SK-N-SH (cell line): ENCODE measurements at regions not wholly inside any gene's neighbourhood (a gene's known extent, or its start where the extent isn't known, plus 50 kb on each side); places are given as distances from the start of the nearest gene placed in this dataset.

Source experiments
- CTCF ChIA-PET: fragments of 300-600, 350-600 bp; formaldehyde crosslinking; extraction: SDS; loops from one replicate; lab custom pipeline; 2021; lab: Yijun Ruan, JAX
- POLR2A ChIA-PET: fragments of 350-600 bp; sonication (Branson Sonifier 250); formaldehyde crosslinking; extraction: SDS; loops from one replicate; lab custom pipeline; 2020; ENCODE audit warnings: antibody characterized with exemption, inconsistent platforms; lab: Yijun Ruan, JAX
- DNase-seq: peaks from one replicate; pipeline ENCODE4 v3.0.0; 2012
- H2AFZ ChIP-seq: fragments of 200-600 bp; sonication (generic); 2 replicates; pipeline ENCODE4 v1.8.1; 2016; ENCODE audit warnings: antibody characterized with exemption, mild to moderate bottlenecking, low read depth
- H3F3A ChIP-seq: fragments of 200-600 bp; sonication (generic); replicated peaks from 2 replicates; pipeline ENCODE3; 2016; ENCODE audit warnings: antibody characterized with exemption, mild to moderate bottlenecking; ENCODE audit not compliant: insufficient read depth
- H3K27ac ChIP-seq, 2 experiments: fragments of 200-500 bp in 1 of 2; fragments of 200-600 bp in 1 of 2; sonication (Bioruptor generic) in 1 of 2; sonication (generic), shearing (Covaris generic) in 1 of 2; 2 replicates each; pipeline versions ENCODE4 v1.5.1 to v1.6.1; 2014 to 2016; ENCODE audit warnings: low read depth in 2 of 2, inconsistent platforms in 1 of 2, low read length in 1 of 2, mild to moderate bottlenecking in 1 of 2, mixed read lengths in 1 of 2
- H3K27me3 ChIP-seq: fragments of 200-600 bp; sonication (generic), shearing (Covaris generic); 2 replicates; pipeline ENCODE4 v1.6.1; 2016; ENCODE audit warnings: mixed run types; ENCODE audit not compliant: insufficient read depth
- H3K36me3 ChIP-seq, 2 experiments: fragments of 200-500 bp in 1 of 2; fragments of 200-600 bp in 1 of 2; sonication (Bioruptor generic) in 1 of 2; sonication (generic) in 1 of 2; replicated peaks in 1 of 2; 2 replicates each; pipeline versions ENCODE3 to v1.5.1; 2014 to 2016; ENCODE audit warnings: low read length in 1 of 2, mild to moderate bottlenecking in 1 of 2; ENCODE audit not compliant: insufficient read depth in 2 of 2, control insufficient read depth in 1 of 2
- H3K4me1 ChIP-seq, 2 experiments: fragments of 200-500 bp in 1 of 2; fragments of 200-600 bp in 1 of 2; sonication (Bioruptor generic) in 1 of 2; sonication (generic), shearing (Covaris generic) in 1 of 2; 2 replicates each; pipeline versions ENCODE4 v1.5.1 to v1.6.1; 2014 to 2016; ENCODE audit warnings: low read depth in 1 of 2, low read length in 1 of 2, mixed run types in 1 of 2; ENCODE audit not compliant: insufficient read depth in 2 of 2, control insufficient read depth in 1 of 2
- H3K4me2 ChIP-seq: fragments of 200-600 bp; sonication (generic), shearing (Covaris generic); 2 replicates; pipeline ENCODE4 v1.6.1; 2017; ENCODE audit warnings: mixed run types
- H3K4me3 ChIP-seq, 2 experiments: fragments of 200-500 bp in 1 of 2; fragments of 200-600 bp in 1 of 2; sonication (Bioruptor generic) in 1 of 2; sonication (generic), shearing (Covaris generic) in 1 of 2; 2 replicates each; pipeline versions ENCODE4 v1.5.1 to v1.8.1; 2014 to 2016; ENCODE audit warnings: low read depth in 2 of 2, inconsistent platforms in 1 of 2, low read length in 1 of 2, mild to moderate bottlenecking in 1 of 2, mixed read lengths in 1 of 2, moderate library complexity in 1 of 2
- H3K79me2 ChIP-seq: fragments of 200-600 bp; sonication (generic); 2 replicates; pipeline ENCODE4 v1.8.1; 2017; ENCODE audit warnings: mild to moderate bottlenecking; ENCODE audit not compliant: insufficient read depth
- H3K9ac ChIP-seq: fragments of 200-600 bp; sonication (generic); 2 replicates; pipeline ENCODE4 v1.6.1; 2017; ENCODE audit warnings: mixed run types
- H3K9me2 ChIP-seq: fragments of 200-600 bp; sonication (generic); 2 replicates; pipeline ENCODE4 v1.6.1; 2017; ENCODE audit warnings: mixed run types
- H3K9me3 ChIP-seq: fragments of 200-600 bp; sonication (generic); 2 replicates; pipeline ENCODE4 v1.6.1; 2017; ENCODE audit warnings: mixed run types, mild to moderate bottlenecking, moderate library complexity
- H4K20me1 ChIP-seq: fragments of 200-600 bp; sonication (generic); 2 replicates; pipeline ENCODE4 v1.6.1; 2017; ENCODE audit warnings: mild to moderate bottlenecking, mixed run types; ENCODE audit not compliant: insufficient read depth
- EP300 ChIP-seq, 2 experiments: IDR thresholded peaks; 2 replicates each; pipeline versions ENCODE4 v1.4.0 to v1.6.1; 2012; ENCODE audit warnings: borderline replicate concordance in 1 of 2, low read depth in 1 of 2, low read length in 1 of 2
- FOSL2 ChIP-seq: IDR thresholded peaks from 2 replicates; pipeline ENCODE4 v1.4.0; 2012; ENCODE audit warnings: low read depth, mild to moderate bottlenecking, moderate library complexity, borderline replicate concordance
- FOXJ3 ChIP-seq: sonication (generic); formaldehyde crosslinking; IDR thresholded peaks from 2 replicates; pipeline ENCODE4 v1.5.1; 2020; ENCODE audit warnings: mild to moderate bottlenecking, missing genetic modification reagents
- GABPA ChIP-seq: IDR thresholded peaks from 2 replicates; pipeline ENCODE4 v1.4.0; 2012; ENCODE audit warnings: low read depth, mild to moderate bottlenecking
- JUND ChIP-seq: IDR thresholded peaks from 2 replicates; pipeline ENCODE4 v1.4.0; 2012
- MXI1 ChIP-seq: IDR thresholded peaks from 2 replicates; pipeline ENCODE4 v1.6.1; 2012; ENCODE audit warnings: mild to moderate bottlenecking, low read depth, low read length, improper control_type of control experiment
- NRF1 ChIP-seq: IDR thresholded peaks from 2 replicates; pipeline ENCODE4 v1.6.1; 2012; ENCODE audit warnings: low read depth, mild to moderate bottlenecking, low read length
- POLR2AphosphoS5 ChIP-seq: IDR thresholded peaks from 2 replicates; pipeline ENCODE4 v1.6.1; 2012; ENCODE audit warnings: low read depth, low read length
- RCOR1 ChIP-seq: fragments of 150-350 bp; IDR thresholded peaks from 2 replicates; pipeline ENCODE4 v1.6.1; 2017; ENCODE audit warnings: antibody characterized with exemption, low read length
- RFX5 ChIP-seq: IDR thresholded peaks from 2 replicates; pipeline ENCODE4 v1.6.1; 2012; ENCODE audit warnings: mild to moderate bottlenecking, improper control_type of control experiment, low read length
- RXRA ChIP-seq: IDR thresholded peaks from 2 replicates; pipeline ENCODE4 v1.4.0; 2012; ENCODE audit warnings: low read depth, mild to moderate bottlenecking, borderline replicate concordance
- SIN3A ChIP-seq: IDR thresholded peaks from 2 replicates; pipeline ENCODE4 v1.6.1; 2012; ENCODE audit warnings: low read depth, mild to moderate bottlenecking, low read length, moderate library complexity, borderline replicate concordance
- SMC3 ChIP-seq: IDR thresholded peaks from 2 replicates; pipeline ENCODE4 v1.6.1; 2012; ENCODE audit warnings: low read depth, low read length, improper control_type of control experiment
- TAF1 ChIP-seq: IDR thresholded peaks from 2 replicates; pipeline ENCODE4 v1.6.1; 2012; ENCODE audit warnings: low read depth, mild to moderate bottlenecking, low read length, moderate library complexity, borderline replicate concordance
- TEAD4 ChIP-seq: IDR thresholded peaks from 2 replicates; pipeline ENCODE4 v1.4.0; 2012; ENCODE audit warnings: mild to moderate bottlenecking, borderline replicate concordance; ENCODE audit not compliant: insufficient read depth
- WGBS: methylation state at CpG from one replicate; pipeline ENCODE4 v1.1.6; 2017; ENCODE audit warnings: low lambda C conversion rate; 5-methylcytosine and 5-hydroxymethylcytosine counted together
- TF ChIP-seq, protein P1 (sequence below): IDR thresholded peaks from 2 replicates; pipeline ENCODE4; 2012
- TF ChIP-seq, protein P2 (sequence below): fragments of 200-600 bp; sonication (generic); IDR thresholded peaks from 2 replicates; pipeline ENCODE4 v1.6.1; 2017; ENCODE audit warnings: antibody characterized with exemption, mild to moderate bottlenecking, moderate library complexity
- TF ChIP-seq, protein P3 (sequence below): IDR thresholded peaks from 2 replicates; pipeline ENCODE4 v1.6.1; 2012; ENCODE audit warnings: mild to moderate bottlenecking, low read depth, low read length, moderate library complexity
- TF ChIP-seq, protein P4 (sequence below): IDR thresholded peaks from 2 replicates; pipeline ENCODE4 v1.4.0; 2012; ENCODE audit warnings: low read depth, borderline replicate concordance

DNA sequence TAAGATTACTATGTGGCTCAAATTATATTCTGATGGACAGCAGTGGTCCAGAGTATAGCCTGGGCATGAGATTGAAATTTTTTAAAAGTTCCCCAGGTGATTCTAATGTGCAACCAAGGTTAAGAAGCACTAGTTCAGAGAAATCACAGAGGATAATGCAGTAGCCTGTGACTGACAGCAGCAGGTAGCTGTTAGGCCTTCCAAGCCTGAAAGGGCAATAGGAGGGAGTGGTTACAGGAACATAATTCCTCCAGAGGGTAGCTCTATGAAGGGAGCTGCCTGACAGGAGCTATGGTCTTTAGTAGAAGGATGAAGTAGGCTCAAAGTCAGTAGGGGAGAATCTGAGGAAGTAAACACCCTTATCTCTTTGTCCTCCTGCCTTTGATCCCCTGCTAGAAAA lies 342.9 kb upstream of the PPP2R3A start:
- Histone ChIP-seq H3K4me3 (no peak overlapping the region), H3F3A (no peaks in the 10 kb centered on the region), H3K9ac (no peak overlapping the region), H3K79me2 (no peaks in the 10 kb centered on the region), H4K20me1 (no peaks in the 10 kb centered on the region), H3K9me2 (no peaks in the 10 kb centered on the region), H3K36me3 (no peaks in the 10 kb centered on the region), H3K9me3 (no peaks in the 10 kb centered on the region), H2AFZ (no peak overlapping the region), H3K4me1 (no peaks in the 10 kb centered on the region), H3K27ac (no peak overlapping the region), H3K27me3 (no peaks in the 10 kb centered on the region), H3K4me2 (no peak overlapping the region)
- no peak for TF ChIP-seq POLR2AphosphoS5
- TF ChIP-seq GABPA = no peak
- TF ChIP-seq JUND = no peak
- TF ChIP-seq TAF1 = no peak
- TF ChIP-seq, protein P1, sequence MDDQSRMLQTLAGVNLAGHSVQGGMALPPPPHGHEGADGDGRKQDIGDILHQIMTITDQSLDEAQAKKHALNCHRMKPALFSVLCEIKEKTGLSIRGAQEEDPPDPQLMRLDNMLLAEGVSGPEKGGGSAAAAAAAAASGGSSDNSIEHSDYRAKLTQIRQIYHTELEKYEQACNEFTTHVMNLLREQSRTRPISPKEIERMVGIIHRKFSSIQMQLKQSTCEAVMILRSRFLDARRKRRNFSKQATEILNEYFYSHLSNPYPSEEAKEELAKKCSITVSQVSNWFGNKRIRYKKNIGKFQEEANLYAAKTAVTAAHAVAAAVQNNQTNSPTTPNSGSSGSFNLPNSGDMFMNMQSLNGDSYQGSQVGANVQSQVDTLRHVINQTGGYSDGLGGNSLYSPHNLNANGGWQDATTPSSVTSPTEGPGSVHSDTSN = no peak
- no peak for TF ChIP-seq RFX5
- TF ChIP-seq TEAD4 = no peak
- TF ChIP-seq SMC3 = no peak
- TF ChIP-seq RCOR1 = no peak
- TF ChIP-seq, protein P2, sequence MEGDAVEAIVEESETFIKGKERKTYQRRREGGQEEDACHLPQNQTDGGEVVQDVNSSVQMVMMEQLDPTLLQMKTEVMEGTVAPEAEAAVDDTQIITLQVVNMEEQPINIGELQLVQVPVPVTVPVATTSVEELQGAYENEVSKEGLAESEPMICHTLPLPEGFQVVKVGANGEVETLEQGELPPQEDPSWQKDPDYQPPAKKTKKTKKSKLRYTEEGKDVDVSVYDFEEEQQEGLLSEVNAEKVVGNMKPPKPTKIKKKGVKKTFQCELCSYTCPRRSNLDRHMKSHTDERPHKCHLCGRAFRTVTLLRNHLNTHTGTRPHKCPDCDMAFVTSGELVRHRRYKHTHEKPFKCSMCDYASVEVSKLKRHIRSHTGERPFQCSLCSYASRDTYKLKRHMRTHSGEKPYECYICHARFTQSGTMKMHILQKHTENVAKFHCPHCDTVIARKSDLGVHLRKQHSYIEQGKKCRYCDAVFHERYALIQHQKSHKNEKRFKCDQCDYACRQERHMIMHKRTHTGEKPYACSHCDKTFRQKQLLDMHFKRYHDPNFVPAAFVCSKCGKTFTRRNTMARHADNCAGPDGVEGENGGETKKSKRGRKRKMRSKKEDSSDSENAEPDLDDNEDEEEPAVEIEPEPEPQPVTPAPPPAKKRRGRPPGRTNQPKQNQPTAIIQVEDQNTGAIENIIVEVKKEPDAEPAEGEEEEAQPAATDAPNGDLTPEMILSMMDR = no peak
- TF ChIP-seq NRF1 = no peak
- TF ChIP-seq, protein P3, sequence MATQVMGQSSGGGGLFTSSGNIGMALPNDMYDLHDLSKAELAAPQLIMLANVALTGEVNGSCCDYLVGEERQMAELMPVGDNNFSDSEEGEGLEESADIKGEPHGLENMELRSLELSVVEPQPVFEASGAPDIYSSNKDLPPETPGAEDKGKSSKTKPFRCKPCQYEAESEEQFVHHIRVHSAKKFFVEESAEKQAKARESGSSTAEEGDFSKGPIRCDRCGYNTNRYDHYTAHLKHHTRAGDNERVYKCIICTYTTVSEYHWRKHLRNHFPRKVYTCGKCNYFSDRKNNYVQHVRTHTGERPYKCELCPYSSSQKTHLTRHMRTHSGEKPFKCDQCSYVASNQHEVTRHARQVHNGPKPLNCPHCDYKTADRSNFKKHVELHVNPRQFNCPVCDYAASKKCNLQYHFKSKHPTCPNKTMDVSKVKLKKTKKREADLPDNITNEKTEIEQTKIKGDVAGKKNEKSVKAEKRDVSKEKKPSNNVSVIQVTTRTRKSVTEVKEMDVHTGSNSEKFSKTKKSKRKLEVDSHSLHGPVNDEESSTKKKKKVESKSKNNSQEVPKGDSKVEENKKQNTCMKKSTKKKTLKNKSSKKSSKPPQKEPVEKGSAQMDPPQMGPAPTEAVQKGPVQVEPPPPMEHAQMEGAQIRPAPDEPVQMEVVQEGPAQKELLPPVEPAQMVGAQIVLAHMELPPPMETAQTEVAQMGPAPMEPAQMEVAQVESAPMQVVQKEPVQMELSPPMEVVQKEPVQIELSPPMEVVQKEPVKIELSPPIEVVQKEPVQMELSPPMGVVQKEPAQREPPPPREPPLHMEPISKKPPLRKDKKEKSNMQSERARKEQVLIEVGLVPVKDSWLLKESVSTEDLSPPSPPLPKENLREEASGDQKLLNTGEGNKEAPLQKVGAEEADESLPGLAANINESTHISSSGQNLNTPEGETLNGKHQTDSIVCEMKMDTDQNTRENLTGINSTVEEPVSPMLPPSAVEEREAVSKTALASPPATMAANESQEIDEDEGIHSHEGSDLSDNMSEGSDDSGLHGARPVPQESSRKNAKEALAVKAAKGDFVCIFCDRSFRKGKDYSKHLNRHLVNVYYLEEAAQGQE = no peak
- no peak for TF ChIP-seq FOXJ3 (CRISPR knock-in tag)
- POLR2A ChIA-PET = no interaction called here
- no peak for DNase-seq
- CTCF ChIA-PET = no interaction called here

DNA sequence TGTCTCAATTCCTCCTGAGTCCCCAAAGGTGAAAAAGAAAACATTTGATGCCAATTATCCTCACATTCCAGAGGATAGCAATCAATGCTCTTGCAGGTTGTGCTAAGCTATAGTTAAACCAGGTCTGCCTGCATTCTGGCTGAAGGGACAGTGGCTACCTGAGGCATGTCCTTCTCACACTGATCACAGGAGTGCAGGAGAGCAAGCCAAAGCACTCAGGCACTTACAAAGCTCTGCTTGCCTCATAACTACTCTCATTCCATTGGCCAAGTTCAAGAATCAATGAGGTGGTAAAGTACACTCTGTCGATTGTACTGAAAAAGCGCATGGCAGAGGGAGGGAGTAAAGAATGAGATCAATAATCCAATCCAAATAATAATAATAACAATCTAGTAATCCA lies 342.0 kb upstream of the PPP2R3A start:
- no peak for DNase-seq
- ChIA-PET POLR2A (no interaction called here), CTCF (no interaction called here)
- Histone ChIP-seq H3K27ac (no peak overlapping the region), H3K9me2 (no peaks in the 10 kb centered on the region), H4K20me1 (no peaks in the 10 kb centered on the region), H3K36me3 (no peaks in the 10 kb centered on the region), H3K4me1 (no peaks in the 10 kb centered on the region), H3K9me3 (no peaks in the 10 kb centered on the region), H3K4me3 (no peak overlapping the region), H3K79me2 (no peaks in the 10 kb centered on the region), H3K9ac (no peak overlapping the region), H3F3A (no peaks in the 10 kb centered on the region), H2AFZ (no peak overlapping the region), H3K4me2 (no peak overlapping the region), H3K27me3 (no peaks in the 10 kb centered on the region)
- WGBS = 47% methylated on average over 2 of the region's 2 CpGs
- TF ChIP-seq, protein P2 = no peak
- TF ChIP-seq SIN3A (no peak), MXI1 (no peak), EP300 (IDR thresholded peaks at IDR 0.05; ENCODE audit: borderline replicate concordance in 1 of 2, low read depth in 1 of 2, low read length in 1 of 2) (no peak), RXRA (no peak), POLR2AphosphoS5 (no peak), FOSL2 (no peak)
- TF ChIP-seq, protein P4, sequence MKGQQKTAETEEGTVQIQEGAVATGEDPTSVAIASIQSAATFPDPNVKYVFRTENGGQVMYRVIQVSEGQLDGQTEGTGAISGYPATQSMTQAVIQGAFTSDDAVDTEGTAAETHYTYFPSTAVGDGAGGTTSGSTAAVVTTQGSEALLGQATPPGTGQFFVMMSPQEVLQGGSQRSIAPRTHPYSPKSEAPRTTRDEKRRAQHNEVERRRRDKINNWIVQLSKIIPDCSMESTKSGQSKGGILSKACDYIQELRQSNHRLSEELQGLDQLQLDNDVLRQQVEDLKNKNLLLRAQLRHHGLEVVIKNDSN = no peak
- TF ChIP-seq, protein P1 = no peak
